Sigmoid colon (tissue), 6 donors: ENCODE measurements at regions not wholly inside any gene's neighbourhood (a gene's known extent, or its start where the extent isn't known, plus 50 kb on each side); places are given as distances from the start of the nearest gene placed in this dataset.

Source experiments
- DNase-seq: peaks from one replicate; pipeline ENCODE4 v3.0.0-alpha.2; 2019
- H3K27ac ChIP-seq, 4 donors: fragments of 200-600 bp; sonication (generic); one replicate each; pipeline ENCODE4 v1.5.1; 2016 to 2019; ENCODE audit warnings: mild to moderate bottlenecking in 1 of 4
- H3K27me3 ChIP-seq, 3 donors: fragments of 200-600 bp; sonication (generic); one replicate each; pipeline ENCODE4 v1.5.1; 2019; ENCODE audit warnings: mild to moderate bottlenecking in 1 of 3
- H3K36me3 ChIP-seq, 4 donors: fragments of 200-600 bp; sonication (generic); one replicate each; pipeline ENCODE4 v1.5.1; 2016 to 2019
- H3K4me1 ChIP-seq, 4 donors: fragments of 200-600 bp; sonication (generic); one replicate each; pipeline ENCODE4 v1.5.1; 2017 to 2019
- H3K4me3 ChIP-seq, 4 donors: fragments of 200-600 bp; sonication (generic); one replicate each; pipeline ENCODE4 v1.5.1; 2017 to 2019; ENCODE audit warnings: mild to moderate bottlenecking in 2 of 4, moderate library complexity in 1 of 4
- H3K9me3 ChIP-seq, 4 donors: fragments of 200-600 bp in 3 of 4; sonication (generic) in 3 of 4; one replicate each; pipeline versions ENCODE4 v1.5.1 to v1.6.1; 2013 to 2019
- EP300 ChIP-seq, 4 donors: sonication (generic); formaldehyde crosslinking; IDR thresholded peaks; one replicate each; pipeline ENCODE4 v1.6.1; 2017; ENCODE audit warnings: antibody characterized with exemption in 4 of 4
- POLR2A ChIP-seq, 2 donors: fragments of 450-650 bp; IDR thresholded peaks; one replicate each; pipeline ENCODE4 v1.6.1; 2016; ENCODE audit warnings: antibody characterized with exemption in 2 of 2, mild to moderate bottlenecking in 2 of 2, moderate library complexity in 2 of 2
- POLR2AphosphoS5 ChIP-seq, 4 donors: sonication (generic); formaldehyde crosslinking; IDR thresholded peaks; one replicate each; pipeline ENCODE4 v1.6.1; 2017; ENCODE audit warnings: antibody characterized with exemption in 4 of 4
- WGBS, 2 donors: extraction: QIAGEN DNeasy Blood & Tissue Kit; methylation state at CpG; one replicate each; pipeline ENCODE4 v1.1.7; 2013; 5-methylcytosine and 5-hydroxymethylcytosine counted together
- intact Hi-C: fragments of 100-400 bp; cut with DNase I; formaldehyde crosslinking; loops from one replicate; pipeline ENCODE4 v1.15.1; 2023
- TF ChIP-seq, protein P1 (sequence below), 4 experiments: fragments of 450-650 bp in 3 of 4; fragments of 200-600 bp in 1 of 4; IDR thresholded peaks; one replicate each; pipeline ENCODE4 v1.5.1; 2016 to 2019; ENCODE audit warnings: antibody characterized with exemption in 4 of 4, mild to moderate bottlenecking in 3 of 4, moderate library complexity in 2 of 4
- donor health status: healthy with polysubstance abuse.
- donor health status: healthy.

DNA sequence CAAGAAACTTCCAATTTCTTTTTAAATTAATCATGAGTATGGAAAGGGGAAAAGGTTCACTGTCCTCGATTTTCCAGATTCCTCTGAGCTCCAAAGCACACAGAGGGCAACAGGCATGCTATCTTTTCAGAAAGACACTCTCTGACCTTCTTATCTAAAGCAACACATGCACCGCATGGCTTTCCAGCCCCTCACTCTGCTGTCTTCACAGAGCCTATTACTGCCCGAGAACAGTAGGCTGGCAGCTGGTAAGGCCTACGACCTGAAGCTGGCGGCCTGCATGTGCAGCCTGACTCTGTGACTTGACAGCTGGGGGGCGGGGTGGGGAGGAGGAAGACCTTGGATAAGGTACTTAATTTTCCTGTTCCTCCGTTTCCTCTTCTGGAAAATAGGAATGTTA is 86.3 kb downstream of the ELOVL4 start:
- DNase-seq, result no peak
- TF ChIP-seq POLR2AphosphoS5 (IDR thresholded peaks at IDR 0.05) (no peak), POLR2A (IDR thresholded peaks at IDR 0.05) (no peak), EP300 (IDR thresholded peaks at IDR 0.05) (no peak)
- TF ChIP-seq, protein P1, sequence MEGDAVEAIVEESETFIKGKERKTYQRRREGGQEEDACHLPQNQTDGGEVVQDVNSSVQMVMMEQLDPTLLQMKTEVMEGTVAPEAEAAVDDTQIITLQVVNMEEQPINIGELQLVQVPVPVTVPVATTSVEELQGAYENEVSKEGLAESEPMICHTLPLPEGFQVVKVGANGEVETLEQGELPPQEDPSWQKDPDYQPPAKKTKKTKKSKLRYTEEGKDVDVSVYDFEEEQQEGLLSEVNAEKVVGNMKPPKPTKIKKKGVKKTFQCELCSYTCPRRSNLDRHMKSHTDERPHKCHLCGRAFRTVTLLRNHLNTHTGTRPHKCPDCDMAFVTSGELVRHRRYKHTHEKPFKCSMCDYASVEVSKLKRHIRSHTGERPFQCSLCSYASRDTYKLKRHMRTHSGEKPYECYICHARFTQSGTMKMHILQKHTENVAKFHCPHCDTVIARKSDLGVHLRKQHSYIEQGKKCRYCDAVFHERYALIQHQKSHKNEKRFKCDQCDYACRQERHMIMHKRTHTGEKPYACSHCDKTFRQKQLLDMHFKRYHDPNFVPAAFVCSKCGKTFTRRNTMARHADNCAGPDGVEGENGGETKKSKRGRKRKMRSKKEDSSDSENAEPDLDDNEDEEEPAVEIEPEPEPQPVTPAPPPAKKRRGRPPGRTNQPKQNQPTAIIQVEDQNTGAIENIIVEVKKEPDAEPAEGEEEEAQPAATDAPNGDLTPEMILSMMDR (IDR thresholded peaks at IDR 0.05), result no peak
- Histone ChIP-seq H3K36me3 (no peaks in the 10 kb centered on the region), H3K4me3 (no peak overlapping the region), H3K4me1 (no peaks in the 10 kb centered on the region), H3K9me3 (no peaks in the 10 kb centered on the region), H3K27me3 (no peaks in the 10 kb centered on the region), H3K27ac (no peak overlapping the region)
- intact Hi-C loops, result no loop called here
- 73 to 86% methylated on average over 7 of the region's 7 CpGs for WGBS, 2 donors

GRCh38 chr6:79847426-79847825 is 99.9 kb downstream of the ELOVL4 start:
- intact Hi-C loops, result no loop called here
- Histone ChIP-seq H3K4me3 (no peak overlapping the region), H3K36me3 (no peaks in the 10 kb centered on the region), H3K27ac (no peak overlapping the region), H3K27me3 (no peaks in the 10 kb centered on the region), H3K4me1 (no peaks in the 10 kb centered on the region), H3K9me3 (peaks cover 0 to 2% (median 0%) of the 10 kb centered on the region in 4 donors)
- TF ChIP-seq POLR2AphosphoS5 (IDR thresholded peaks at IDR 0.05) (no peak), POLR2A (IDR thresholded peaks at IDR 0.05) (no peak), EP300 (IDR thresholded peaks at IDR 0.05) (no peak)
- TF ChIP-seq, protein P1 (IDR thresholded peaks at IDR 0.05), result no peak
- WGBS, 2 donors, result 97 to 99% methylated on average over 1 of the region's 1 CpG
- DNase-seq, result no peak

DNA sequence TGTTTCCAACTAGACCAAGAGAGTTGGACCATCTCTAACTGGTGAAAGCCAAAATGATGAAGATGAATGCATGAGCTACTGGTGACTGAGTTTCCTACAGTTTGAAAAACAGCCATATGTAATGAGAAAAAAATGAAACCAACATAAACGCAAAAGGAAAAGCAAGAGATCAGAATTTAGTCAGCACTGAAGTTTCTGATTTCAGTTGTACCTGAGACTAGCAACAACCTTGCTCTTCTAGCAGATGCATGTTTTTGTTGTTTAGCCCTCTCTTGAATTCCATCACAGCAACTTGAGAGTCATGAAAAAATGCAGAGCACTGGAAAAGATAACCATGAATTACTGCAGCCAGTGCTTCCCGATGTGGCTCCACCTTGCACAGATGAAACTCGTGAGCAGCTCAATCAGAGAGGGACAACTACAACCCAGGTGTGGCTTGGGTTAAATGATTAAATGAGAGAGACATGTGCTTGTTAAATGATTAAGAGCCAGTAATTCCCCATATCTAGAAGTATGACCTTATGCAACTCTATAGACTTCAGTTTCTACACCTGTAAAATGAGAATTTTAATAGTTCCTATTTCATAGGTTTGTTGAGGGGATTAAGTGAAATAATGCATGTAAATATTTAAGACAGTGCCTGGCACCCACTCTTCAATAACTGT is 104.8 kb downstream of the ELOVL4 start:
- Histone ChIP-seq H3K4me3 (no peak overlapping the region), H3K4me1 (no peaks in the 10 kb centered on the region), H3K9me3 (peaks cover 0 to 2% (median 0%) of the 10 kb centered on the region in 4 donors), H3K27me3 (no peaks in the 10 kb centered on the region), H3K36me3 (no peaks in the 10 kb centered on the region), H3K27ac (no peak overlapping the region)
- no peak for DNase-seq
- WGBS, 2 donors, result 76 to 78% methylated on average over 3 of the region's 3 CpGs
- TF ChIP-seq, protein P1 (IDR thresholded peaks at IDR 0.05), result no peak
- no peak for TF ChIP-seq POLR2A (IDR thresholded peaks at IDR 0.05)
- intact Hi-C loops, result no loop called here

- no peak for DNase-seq
- peaks cover 0 to 2% (median 0%) of the 10 kb centered on the region in 4 donors for H3K9me3 ChIP-seq
- intact Hi-C loops, result no loop called here
- H3K4me3 ChIP-seq, result no peak overlapping the region
- TF ChIP-seq EP300 (IDR thresholded peaks at IDR 0.05) (no peak), POLR2A (IDR thresholded peaks at IDR 0.05) (no peak), POLR2AphosphoS5 (IDR thresholded peaks at IDR 0.05) (no peak)
- TF ChIP-seq, protein P1 (IDR thresholded peaks at IDR 0.05), result no peak
- H3K27ac ChIP-seq, result no peak overlapping the region
- WGBS, 2 donors, result 56 to 62% methylated on average over 4 of the region's 4 CpGs
- H3K36me3 ChIP-seq, result no peaks in the 10 kb centered on the region
- no peaks in the 10 kb centered on the region for H3K27me3 ChIP-seq
- no peaks in the 10 kb centered on the region for H3K4me1 ChIP-seq
These were observed 105.6 kb downstream of the ELOVL4 start for GRCh38 chr6:79841577-79842375.
